A549 (cell line): ENCODE measurements at regions not wholly inside any gene's neighbourhood (a gene's known extent, or its start where the extent isn't known, plus 50 kb on each side); places are given as distances from the start of the nearest gene placed in this dataset.

Experiments used
- CTCF ChIP-seq: fragments of >200 bp; sonication (Bioruptor Twin); formaldehyde crosslinking; IDR thresholded peaks from 3 replicates; pipeline ENCODE4 v1.5.1; 2016
- HDAC2 ChIP-seq: fragments of 200-600 bp; sonication (generic); IDR thresholded peaks from 2 replicates; pipeline ENCODE4 v1.6.1; 2016
- HOXA7 ChIP-seq: fragments of 250-450 bp; sonication (Bioruptor Pico); IDR thresholded peaks from 2 replicates; pipeline ENCODE4 v1.5.0; 2020; ENCODE audit warnings: mild to moderate bottlenecking, moderate library complexity
- MAFK ChIP-seq: fragments of 450-650 bp; IDR thresholded peaks from 2 replicates; pipeline ENCODE4 v1.6.1; 2014; ENCODE audit not compliant: partially characterized antibody
- POLR2A ChIP-seq: IDR thresholded peaks from 2 replicates; pipeline ENCODE4 v1.6.1; 2012; ENCODE audit warnings: mild to moderate bottlenecking, low read length

- TF ChIP-seq HDAC2 = no peak
- TF ChIP-seq MAFK = no peak
- TF ChIP-seq POLR2A = no peak
- TF ChIP-seq CTCF = no peak
- TF ChIP-seq HOXA7 = no peak
Observed at GRCh38 chr10:2584385-2584784, 483.0 kb upstream of the PFKP start.
